ENCODE measurements at regions not wholly inside any gene's neighbourhood (a gene's known extent, or its start where the extent isn't known, plus 50 kb on each side); places are given as distances from the start of the nearest gene placed in this dataset.
"Not testable (repeated sequence)": the region's sequence is repeated elsewhere in the genome, so short reads cannot be mapped to it uniquely, and the experiment has no call there.

GRCh38 chr2:60189006-60189405 lies 364.4 kb downstream of the BCL11A start:
- TF ChIP-seq POLR2A, CTCF (IDR thresholded peaks at IDR 0.05): not testable (repeated sequence)
